HG03139 (cell line): ENCODE measurements at regions not wholly inside any gene's neighbourhood (a gene's known extent, or its start where the extent isn't known, plus 50 kb on each side); places are given as distances from the start of the nearest gene placed in this dataset.

Experiments
- ATAC-seq: cut with Tn5 transposase; IDR thresholded peaks from one replicate; pipeline ENCODE4 v1.9.1; 2021; ENCODE audit not compliant: unreplicated experiment

GRCh38 chr9:78491402-78491801 lies 194.5 kb downstream of the PSAT1 start:
- ATAC-seq = no peak

- no peak for ATAC-seq
These were observed 196.3 kb downstream of the PSAT1 start for GRCh38 chr9:78493166-78493742.

GRCh38 chr9:78502566-78502965 lies 205.6 kb downstream of the PSAT1 start:
- no peak for ATAC-seq

- ATAC-seq = no peak
These were observed 208.6 kb downstream of the PSAT1 start for GRCh38 chr9:78505546-78505945.

- no peak for ATAC-seq
These were observed 210.1 kb downstream of the PSAT1 start for GRCh38 chr9:78507037-78507436.

GRCh38 chr9:78510035-78510434 lies 213.1 kb downstream of the PSAT1 start:
- ATAC-seq = no peak

GRCh38 chr9:78515108-78515507 lies 218.2 kb downstream of the PSAT1 start:
- no peak for ATAC-seq

- ATAC-seq = no peak
These were observed 222.9 kb downstream of the PSAT1 start for GRCh38 chr9:78519786-78520185.

- ATAC-seq = no peak
These were observed 224.8 kb downstream of the PSAT1 start for GRCh38 chr9:78521680-78522079.

- no peak for ATAC-seq
These were observed 229.1 kb downstream of the PSAT1 start for GRCh38 chr9:78525986-78526560.

GRCh38 chr9:78533500-78533899 lies 236.6 kb downstream of the PSAT1 start:
- no peak for ATAC-seq

GRCh38 chr9:78539188-78539587 lies 242.3 kb downstream of the PSAT1 start:
- no peak for ATAC-seq

GRCh38 chr9:78539904-78540303 lies 243.0 kb downstream of the PSAT1 start:
- ATAC-seq = no peak

GRCh38 chr9:78541868-78542443 lies 245.0 kb downstream of the PSAT1 start:
- ATAC-seq = no peak

- no peak for ATAC-seq
These were observed 245.7 kb downstream of the PSAT1 start for GRCh38 chr9:78542491-78543181.

- no peak for ATAC-seq
These were observed 246.4 kb downstream of the PSAT1 start for GRCh38 chr9:78543353-78543752.

GRCh38 chr9:78544230-78544629 lies 247.3 kb downstream of the PSAT1 start:
- ATAC-seq = no peak

- ATAC-seq = no peak
These were observed 250.9 kb downstream of the PSAT1 start for GRCh38 chr9:78547831-78548230.

- ATAC-seq = no peak
These were observed 251.7 kb downstream of the PSAT1 start for GRCh38 chr9:78548670-78549069.

GRCh38 chr9:78549711-78550110 lies 252.8 kb downstream of the PSAT1 start:
- ATAC-seq = no peak

GRCh38 chr9:78552802-78553201 lies 255.9 kb downstream of the PSAT1 start:
- no peak for ATAC-seq

- no peak for ATAC-seq
These were observed 260.6 kb downstream of the PSAT1 start for GRCh38 chr9:78557540-78557939.
